Activated CD4-positive, alpha-beta T cell treated with anti-CD3 and anti-CD28 coated beads, Interleukin-2, amount 50 U/mL, for 24 hours (primary cell): ENCODE measurements at regions not wholly inside any gene's neighbourhood (a gene's known extent, or its start where the extent isn't known, plus 50 kb on each side); places are given as distances from the start of the nearest gene placed in this dataset.
"Not testable (repeated sequence)": the region's sequence is repeated elsewhere in the genome, so short reads cannot be mapped to it uniquely, and the experiment has no call there.

Experiments
- DNase-seq, 2 donors: peaks; one replicate each; pipeline ENCODE4 v3.0.0-alpha.2; 2020; ENCODE audit warnings: low read depth in 1 of 2, low spot score in 1 of 2

GRCh38 chr2:64793701-64794100 is 140.0 kb upstream of the SERTAD2 start:
- no peak for DNase-seq

GRCh38 chr2:64794426-64794995 is 140.8 kb upstream of the SERTAD2 start:
- no peak for DNase-seq

- DNase-seq, result no peak
Measured at GRCh38 chr2:64795024-64795592, 141.4 kb upstream of the SERTAD2 start.

- no peak for DNase-seq
Measured at GRCh38 chr2:64796926-64797325, 143.2 kb upstream of the SERTAD2 start.

GRCh38 chr2:64797881-64798575 is 144.3 kb upstream of the SERTAD2 start:
- DNase-seq, result no peak

- DNase-seq, result no peak
Measured at GRCh38 chr2:64799592-64800252, 146.0 kb upstream of the SERTAD2 start.

- DNase-seq, result no peak
Measured at GRCh38 chr2:64803776-64804175, 150.1 kb upstream of the SERTAD2 start.

GRCh38 chr2:64804651-64805050 is 150.9 kb upstream of the SERTAD2 start:
- no peak for DNase-seq

GRCh38 chr2:64807417-64807816 is 153.7 kb upstream of the SERTAD2 start:
- peak in 1 of 2 donors; percentile 25 for DNase-seq

GRCh38 chr2:64808092-64808491 is 154.4 kb upstream of the SERTAD2 start:
- no peak for DNase-seq

- DNase-seq, result no peak
Measured at GRCh38 chr2:64808754-64809153, 155.0 kb upstream of the SERTAD2 start.

- no peak for DNase-seq
Measured at GRCh38 chr2:64809216-64809615, 155.5 kb upstream of the SERTAD2 start.

- no peak for DNase-seq
Measured at GRCh38 chr2:64812285-64812684, 158.6 kb upstream of the SERTAD2 start.

- DNase-seq, result no peak
Measured at GRCh38 chr2:64814007-64814406, 160.3 kb upstream of the SERTAD2 start.

- not testable (repeated sequence) for DNase-seq
Measured at GRCh38 chr2:64816526-64816925, 162.8 kb upstream of the SERTAD2 start.

- no peak for DNase-seq
Measured at GRCh38 chr2:64817453-64817852, 163.7 kb upstream of the SERTAD2 start.

- no peak for DNase-seq
Measured at GRCh38 chr2:64818664-64819060, 164.9 kb upstream of the SERTAD2 start.

GRCh38 chr2:64819361-64819760 is 165.6 kb upstream of the SERTAD2 start:
- DNase-seq, result no peak

- DNase-seq, result peak in 1 of 2 donors; percentile 32
Measured at GRCh38 chr2:64819774-64820688, 166.3 kb upstream of the SERTAD2 start.

- DNase-seq, result no peak
Measured at GRCh38 chr2:64820901-64821300, 167.2 kb upstream of the SERTAD2 start.

- DNase-seq, result no peak
Measured at GRCh38 chr2:64823794-64824193, 165.4 kb upstream of the SLC1A4 start.
